AG09309 (cell line): ENCODE measurements at regions not wholly inside any gene's neighbourhood (a gene's known extent, or its start where the extent isn't known, plus 50 kb on each side); places are given as distances from the start of the nearest gene placed in this dataset.

ENCODE experiments used
- DNase-seq: peaks from one replicate; pipeline ENCODE4 v3.0.0-alpha.2; 2010; ENCODE audit warnings: low read depth
- H3K4me3 ChIP-seq: 2 replicates; pipeline ENCODE4 v1.5.1; 2011; ENCODE audit warnings: mild to moderate bottlenecking, low read depth, low read length, moderate library complexity; ENCODE audit not compliant: control insufficient read depth
- TF ChIP-seq, protein P1 (sequence below): IDR thresholded peaks from 2 replicates; pipeline ENCODE4 v1.5.1; 2011; ENCODE audit warnings: mild to moderate bottlenecking, low read depth, low read length, inconsistent platforms; ENCODE audit not compliant: insufficient read depth, control insufficient read depth; ENCODE audit errors: missing control alignments

DNA sequence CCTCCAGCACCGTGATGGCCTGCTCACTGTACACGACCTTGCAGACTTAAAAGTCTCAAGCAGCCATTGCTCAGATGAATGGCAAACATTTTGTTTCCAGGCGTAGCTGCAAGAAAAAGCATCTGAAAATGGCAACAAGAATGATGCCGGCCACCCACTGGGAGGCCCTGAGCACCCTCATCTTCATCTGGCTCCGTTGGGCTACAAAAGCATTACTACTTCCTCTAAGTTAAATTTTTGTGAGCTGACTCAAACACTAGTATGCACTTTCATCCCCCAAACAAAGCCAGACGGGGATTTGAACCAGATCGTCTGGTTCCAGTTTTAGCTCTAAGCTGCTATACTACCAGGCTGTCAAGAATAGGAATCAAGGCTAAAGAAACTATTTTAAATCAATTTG is 116.6 kb upstream of the CDK1 start:
- peak; percentile 28 for DNase-seq
- TF ChIP-seq, protein P1, sequence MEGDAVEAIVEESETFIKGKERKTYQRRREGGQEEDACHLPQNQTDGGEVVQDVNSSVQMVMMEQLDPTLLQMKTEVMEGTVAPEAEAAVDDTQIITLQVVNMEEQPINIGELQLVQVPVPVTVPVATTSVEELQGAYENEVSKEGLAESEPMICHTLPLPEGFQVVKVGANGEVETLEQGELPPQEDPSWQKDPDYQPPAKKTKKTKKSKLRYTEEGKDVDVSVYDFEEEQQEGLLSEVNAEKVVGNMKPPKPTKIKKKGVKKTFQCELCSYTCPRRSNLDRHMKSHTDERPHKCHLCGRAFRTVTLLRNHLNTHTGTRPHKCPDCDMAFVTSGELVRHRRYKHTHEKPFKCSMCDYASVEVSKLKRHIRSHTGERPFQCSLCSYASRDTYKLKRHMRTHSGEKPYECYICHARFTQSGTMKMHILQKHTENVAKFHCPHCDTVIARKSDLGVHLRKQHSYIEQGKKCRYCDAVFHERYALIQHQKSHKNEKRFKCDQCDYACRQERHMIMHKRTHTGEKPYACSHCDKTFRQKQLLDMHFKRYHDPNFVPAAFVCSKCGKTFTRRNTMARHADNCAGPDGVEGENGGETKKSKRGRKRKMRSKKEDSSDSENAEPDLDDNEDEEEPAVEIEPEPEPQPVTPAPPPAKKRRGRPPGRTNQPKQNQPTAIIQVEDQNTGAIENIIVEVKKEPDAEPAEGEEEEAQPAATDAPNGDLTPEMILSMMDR: no peak
- H3K4me3 ChIP-seq: no peak overlapping the region

DNA sequence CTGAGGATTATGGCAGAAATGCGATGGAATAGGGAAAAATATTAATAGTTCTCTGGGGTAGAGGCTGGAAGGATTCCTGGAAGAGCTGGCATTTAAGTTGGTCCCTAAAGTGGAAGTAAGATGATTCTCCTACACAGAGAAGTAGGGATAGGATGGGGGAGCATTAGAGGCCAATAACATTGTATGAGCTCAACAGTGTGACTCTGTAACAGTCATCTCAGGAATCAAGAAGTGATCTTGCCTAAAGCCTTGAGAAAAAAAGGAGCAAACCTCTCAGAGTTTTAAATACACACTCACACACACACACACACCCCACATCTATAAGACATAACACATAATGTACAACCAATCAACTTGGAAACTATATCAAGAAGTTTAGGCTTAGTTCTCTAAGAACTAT is 117.7 kb upstream of the CDK1 start:
- TF ChIP-seq, protein P1: no peak

DNA sequence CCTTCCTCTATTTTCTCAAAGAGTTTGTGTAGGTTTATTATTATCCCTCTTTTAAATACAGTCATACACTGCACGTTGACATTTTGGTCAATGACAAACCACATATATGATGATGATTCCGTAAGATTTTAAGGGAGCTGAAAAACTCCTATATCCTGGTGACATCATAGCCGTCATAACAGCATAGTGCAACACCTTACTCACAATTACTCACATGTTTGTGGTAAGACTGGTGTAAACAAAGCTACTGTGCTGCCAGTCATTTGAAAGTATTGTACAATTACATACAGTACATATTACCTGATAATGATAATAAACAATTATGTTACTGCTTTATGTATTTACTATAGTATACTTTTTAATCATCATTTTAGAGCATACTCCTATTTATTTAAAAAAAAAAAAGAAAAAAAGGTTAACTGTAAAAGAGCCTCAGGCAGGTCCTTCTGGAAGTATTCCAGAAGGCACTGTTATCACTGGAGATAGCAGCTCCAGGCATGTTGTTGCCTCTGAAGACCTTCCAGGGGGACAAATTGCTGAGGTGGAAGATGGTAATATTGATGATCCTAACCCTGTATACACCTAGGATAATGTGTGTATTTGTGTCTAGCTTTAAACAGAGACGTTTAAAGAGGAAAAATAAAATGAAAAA is 123.3 kb upstream of the CDK1 start:
- no peak overlapping the region for H3K4me3 ChIP-seq
- TF ChIP-seq, protein P1: no peak
- DNase-seq: no peak

More for the DNA sequence above, 117.7 kb upstream of the CDK1 start:
- H3K4me3 ChIP-seq: no peak overlapping the region
- DNase-seq: no peak

DNA sequence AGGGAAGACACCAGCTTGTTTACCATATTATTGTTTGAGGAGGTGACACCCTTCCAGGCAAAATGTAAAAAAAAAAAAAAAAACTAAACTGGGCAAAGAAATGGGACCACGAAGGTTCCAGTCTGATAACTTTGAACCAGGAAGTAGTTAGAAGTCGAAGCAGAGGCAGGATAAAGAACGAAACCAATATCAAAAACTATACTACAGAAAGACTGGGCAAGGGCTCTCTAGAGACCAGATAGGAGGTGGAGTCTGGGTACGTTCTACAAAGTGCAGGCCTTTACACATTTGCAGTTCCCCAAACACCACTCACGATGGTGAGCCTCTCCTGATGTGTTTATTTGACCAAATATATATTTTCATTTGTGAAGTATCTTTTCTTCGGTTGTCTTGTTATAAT is 125.7 kb upstream of the CDK1 start:
- no peak overlapping the region for H3K4me3 ChIP-seq
- TF ChIP-seq, protein P1: no peak
- no peak for DNase-seq

- H3K4me3 ChIP-seq: no peak overlapping the region
- TF ChIP-seq, protein P1: no peak
- DNase-seq: no peak
Measured at GRCh38 chr10:60650378-60650800, 127.9 kb upstream of the CDK1 start.

GRCh38 chr10:60649485-60650377 is 128.5 kb upstream of the CDK1 start:
- TF ChIP-seq, protein P1: no peak
- H3K4me3 ChIP-seq: no peak overlapping the region
- no peak for DNase-seq
